ENCODE measurements at regions not wholly inside any gene's neighbourhood (a gene's known extent, or its start where the extent isn't known, plus 50 kb on each side); places are given as distances from the start of the nearest gene placed in this dataset.

- TF ChIP-seq CTCF (IDR thresholded peaks at IDR 0.05): no peak
- Mint-ChIP-seq H3K4me1 (ENCODE audit: low read depth) (no peaks in the 10 kb centered on the region), H3K27me3 (ENCODE audit: low read depth) (no peaks in the 10 kb centered on the region), H3K4me3 (ENCODE audit: unreplicated experiment) (no peak overlapping the region), H3K36me3 (ENCODE audit: low read depth) (no peaks in the 10 kb centered on the region), H3K9me3 (ENCODE audit: low read depth) (no peaks in the 10 kb centered on the region), H3K27ac (ENCODE audit: unreplicated experiment) (no peak overlapping the region)
- DNase-seq (ENCODE audit: low spot score): no peak
Measured at GRCh38 chr12:68489273-68489672, 121.4 kb upstream of the RAP1B start.

DNA sequence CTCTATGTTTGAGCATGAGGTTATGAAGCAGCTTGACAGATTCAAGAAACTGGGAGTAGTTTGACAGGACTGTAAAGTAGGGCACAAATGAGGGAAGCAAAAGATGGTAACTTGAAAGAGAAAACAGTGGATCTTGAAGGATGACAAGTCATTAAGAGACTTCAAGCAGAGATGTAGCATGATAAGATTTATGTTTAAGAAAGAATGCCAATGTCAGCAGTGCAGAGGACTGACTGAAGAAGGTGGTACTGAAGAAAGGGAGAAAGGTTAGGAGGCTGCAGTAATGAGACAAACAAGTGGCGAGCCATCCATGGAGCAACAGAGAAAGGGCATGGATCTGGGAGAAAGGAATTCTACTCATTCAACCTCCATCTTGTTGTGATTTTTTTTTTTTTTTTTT lies 120.2 kb upstream of the RAP1B start:
- H3K27me3 Mint-ChIP-seq (ENCODE audit: low read depth): no peaks in the 10 kb centered on the region
- H3K4me3 Mint-ChIP-seq (ENCODE audit: unreplicated experiment): no peak overlapping the region
- no peak for DNase-seq (ENCODE audit: low spot score)
- no peak overlapping the region for H3K27ac Mint-ChIP-seq (ENCODE audit: unreplicated experiment)
- TF ChIP-seq CTCF (IDR thresholded peaks at IDR 0.05): no peak
- no peaks in the 10 kb centered on the region for H3K9me3 Mint-ChIP-seq (ENCODE audit: low read depth)
- no peaks in the 10 kb centered on the region for H3K36me3 Mint-ChIP-seq (ENCODE audit: low read depth)
- H3K4me1 Mint-ChIP-seq (ENCODE audit: low read depth): peaks cover 6% of the 10 kb centered on the region

DNA sequence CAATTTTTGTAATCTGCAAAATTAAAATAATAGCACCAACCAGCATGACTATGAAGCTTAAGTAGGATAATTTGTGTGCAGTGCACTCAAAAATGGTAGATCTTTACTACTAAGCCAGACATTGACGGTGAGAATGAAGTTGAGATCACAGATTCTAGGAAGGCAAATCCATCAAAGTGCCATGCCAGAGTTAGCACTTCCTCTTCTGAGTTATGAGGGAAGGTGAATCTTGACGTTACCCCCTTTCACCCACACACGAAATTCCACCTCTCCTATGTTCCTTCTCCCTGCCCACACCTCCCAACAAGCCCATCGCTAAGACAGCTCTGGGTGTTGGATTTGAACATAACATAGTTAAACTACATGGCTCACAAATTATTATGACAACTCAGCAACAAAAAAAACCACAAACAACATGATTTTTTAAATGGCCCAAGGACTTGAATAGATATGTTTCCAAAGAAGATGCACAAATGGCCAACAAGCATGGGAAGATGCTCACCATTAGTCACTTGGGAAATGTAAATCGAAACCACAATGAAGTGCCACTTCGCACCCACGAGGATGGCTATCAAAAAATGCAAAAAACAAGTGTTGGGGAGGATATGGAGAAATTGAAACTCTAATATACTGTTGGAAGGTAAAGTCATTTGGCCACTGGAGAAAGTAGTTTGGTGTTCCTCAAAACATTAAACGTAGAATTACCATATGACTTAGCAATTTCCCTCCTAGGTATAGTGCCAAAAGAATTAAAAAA lies 119.3 kb upstream of the RAP1B start:
- peaks cover 13% of the 10 kb centered on the region for H3K4me1 Mint-ChIP-seq (ENCODE audit: low read depth)
- no peaks in the 10 kb centered on the region for H3K9me3 Mint-ChIP-seq (ENCODE audit: low read depth)
- H3K4me3 Mint-ChIP-seq (ENCODE audit: unreplicated experiment): no peak overlapping the region
- DNase-seq (ENCODE audit: low spot score): no peak
- H3K36me3 Mint-ChIP-seq (ENCODE audit: low read depth): no peaks in the 10 kb centered on the region
- no peaks in the 10 kb centered on the region for H3K27me3 Mint-ChIP-seq (ENCODE audit: low read depth)
- no peak overlapping the region for H3K27ac Mint-ChIP-seq (ENCODE audit: unreplicated experiment)
- no peak for TF ChIP-seq CTCF (IDR thresholded peaks at IDR 0.05)

GRCh38 chr12:68495336-68496070 lies 115.2 kb upstream of the RAP1B start:
- H3K27ac Mint-ChIP-seq (ENCODE audit: unreplicated experiment): peak overlapping the region; percentile 94
- H3K9me3 Mint-ChIP-seq (ENCODE audit: low read depth): peaks cover 3% of the 10 kb centered on the region
- no peaks in the 10 kb centered on the region for H3K27me3 Mint-ChIP-seq (ENCODE audit: low read depth)
- H3K4me1 Mint-ChIP-seq (ENCODE audit: low read depth): peaks cover 30% of the 10 kb centered on the region
- no peak for TF ChIP-seq CTCF (IDR thresholded peaks at IDR 0.05)
- no peak overlapping the region for H3K4me3 Mint-ChIP-seq (ENCODE audit: unreplicated experiment)
- no peaks in the 10 kb centered on the region for H3K36me3 Mint-ChIP-seq (ENCODE audit: low read depth)
- DNase-seq (ENCODE audit: low spot score): no peak

GRCh38 chr12:68497107-68497506 lies 113.6 kb upstream of the RAP1B start:
- TF ChIP-seq CTCF (IDR thresholded peaks at IDR 0.05): no peak
- H3K27ac Mint-ChIP-seq (ENCODE audit: unreplicated experiment): peak overlapping the region; percentile 75
- H3K36me3 Mint-ChIP-seq (ENCODE audit: low read depth): no peaks in the 10 kb centered on the region
- H3K9me3 Mint-ChIP-seq (ENCODE audit: low read depth): peaks cover 3% of the 10 kb centered on the region
- H3K4me1 Mint-ChIP-seq (ENCODE audit: low read depth): peaks cover 30% of the 10 kb centered on the region
- H3K27me3 Mint-ChIP-seq (ENCODE audit: low read depth): no peaks in the 10 kb centered on the region
- H3K4me3 Mint-ChIP-seq (ENCODE audit: unreplicated experiment): no peak overlapping the region
- DNase-seq (ENCODE audit: low spot score): no peak

Data from chondrocyte (in vitro differentiated cells).